ENCODE measurements at regions not wholly inside any gene's neighbourhood (a gene's known extent, or its start where the extent isn't known, plus 50 kb on each side); places are given as distances from the start of the nearest gene placed in this dataset.

DNA sequence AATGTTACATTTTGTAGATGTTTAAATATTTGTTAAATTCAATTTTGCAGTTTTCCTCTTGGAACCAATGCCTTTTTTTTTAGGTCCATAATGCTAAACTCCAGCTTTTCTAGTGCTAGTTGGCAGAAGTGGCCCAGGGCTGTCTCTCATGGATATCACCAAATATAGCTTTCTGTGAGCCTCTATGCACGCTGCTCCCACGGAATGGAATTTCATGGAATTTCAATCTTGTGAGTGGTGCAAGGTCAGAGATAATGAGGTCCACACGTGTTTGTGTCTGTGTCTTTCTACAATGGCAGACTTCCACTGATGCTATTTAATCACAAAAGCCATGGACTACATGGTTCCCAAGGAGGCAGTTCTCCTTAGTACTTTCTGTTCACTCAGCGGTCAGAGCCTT lies 191.5 kb upstream of the PARD3B start:
- no peak for DNase-seq (ENCODE audit: low spot score)
- no peaks in the 10 kb centered on the region for H3K36me3 ChIP-seq
- TF ChIP-seq POLR2AphosphoS5 (IDR thresholded peaks at IDR 0.05) (no peak), POLR2A (IDR thresholded peaks at IDR 0.05) (no peak)
- TF ChIP-seq, protein P1, sequence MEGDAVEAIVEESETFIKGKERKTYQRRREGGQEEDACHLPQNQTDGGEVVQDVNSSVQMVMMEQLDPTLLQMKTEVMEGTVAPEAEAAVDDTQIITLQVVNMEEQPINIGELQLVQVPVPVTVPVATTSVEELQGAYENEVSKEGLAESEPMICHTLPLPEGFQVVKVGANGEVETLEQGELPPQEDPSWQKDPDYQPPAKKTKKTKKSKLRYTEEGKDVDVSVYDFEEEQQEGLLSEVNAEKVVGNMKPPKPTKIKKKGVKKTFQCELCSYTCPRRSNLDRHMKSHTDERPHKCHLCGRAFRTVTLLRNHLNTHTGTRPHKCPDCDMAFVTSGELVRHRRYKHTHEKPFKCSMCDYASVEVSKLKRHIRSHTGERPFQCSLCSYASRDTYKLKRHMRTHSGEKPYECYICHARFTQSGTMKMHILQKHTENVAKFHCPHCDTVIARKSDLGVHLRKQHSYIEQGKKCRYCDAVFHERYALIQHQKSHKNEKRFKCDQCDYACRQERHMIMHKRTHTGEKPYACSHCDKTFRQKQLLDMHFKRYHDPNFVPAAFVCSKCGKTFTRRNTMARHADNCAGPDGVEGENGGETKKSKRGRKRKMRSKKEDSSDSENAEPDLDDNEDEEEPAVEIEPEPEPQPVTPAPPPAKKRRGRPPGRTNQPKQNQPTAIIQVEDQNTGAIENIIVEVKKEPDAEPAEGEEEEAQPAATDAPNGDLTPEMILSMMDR (IDR thresholded peaks at IDR 0.05): no peak
- no peaks in the 10 kb centered on the region for H3K9me3 ChIP-seq
- no peaks in the 10 kb centered on the region for H3K4me1 ChIP-seq (replicated peaks)
- no peaks in the 10 kb centered on the region for H3K27me3 ChIP-seq (replicated peaks; ENCODE audit: insufficient read depth)
- intact Hi-C loops (cut with DNase I): no loop called here
- H3K27ac ChIP-seq: no peak overlapping the region
- no peak overlapping the region for H3K4me3 ChIP-seq
- WGBS: 87% methylated on average over 4 of the region's 4 CpGs

DNA sequence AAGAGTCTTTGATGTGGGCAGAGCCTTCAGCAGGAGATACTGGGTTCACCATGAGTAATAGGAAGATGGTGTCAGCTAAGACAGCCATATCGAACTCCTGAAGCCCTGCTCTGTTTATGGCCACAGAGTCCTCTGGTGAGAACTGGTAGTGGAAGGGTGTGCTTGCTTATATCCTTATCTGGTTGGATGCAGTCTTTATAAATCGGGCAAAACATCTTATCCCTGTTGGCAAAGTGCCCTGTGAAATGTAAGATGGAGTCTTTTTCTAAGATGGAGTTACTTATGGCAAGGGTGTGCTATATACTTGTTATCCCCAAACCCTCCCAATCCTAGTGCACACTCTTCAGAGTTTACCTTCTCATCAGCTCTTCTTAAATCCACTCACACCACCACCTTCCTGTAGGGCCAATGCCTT lies 190.8 kb upstream of the PARD3B start:
- H3K9me3 ChIP-seq: no peaks in the 10 kb centered on the region
- intact Hi-C loops (cut with DNase I): no loop called here
- no peaks in the 10 kb centered on the region for H3K36me3 ChIP-seq
- no peak for DNase-seq (ENCODE audit: low spot score)
- 83% methylated on average over 2 of the region's 2 CpGs for WGBS
- H3K4me1 ChIP-seq (replicated peaks): no peaks in the 10 kb centered on the region
- no peak overlapping the region for H3K4me3 ChIP-seq
- no peak overlapping the region for H3K27ac ChIP-seq
- no peak for TF ChIP-seq POLR2AphosphoS5 (IDR thresholded peaks at IDR 0.05)
- TF ChIP-seq, protein P1 (IDR thresholded peaks at IDR 0.05): no peak
- no peak for TF ChIP-seq POLR2A (IDR thresholded peaks at IDR 0.05)
- no peaks in the 10 kb centered on the region for H3K27me3 ChIP-seq (replicated peaks; ENCODE audit: insufficient read depth)

- Histone ChIP-seq H3K9me3 (no peaks in the 10 kb centered on the region), H3K27ac (no peak overlapping the region), H3K27me3 (replicated peaks; ENCODE audit: insufficient read depth) (no peaks in the 10 kb centered on the region), H3K4me1 (replicated peaks) (no peaks in the 10 kb centered on the region), H3K36me3 (no peaks in the 10 kb centered on the region), H3K4me3 (no peak overlapping the region)
- intact Hi-C loops (cut with DNase I): no loop called here
- WGBS: 74% methylated on average over 1 of the region's 1 CpG
- no peak for TF ChIP-seq POLR2A (IDR thresholded peaks at IDR 0.05)
- TF ChIP-seq, protein P1 (IDR thresholded peaks at IDR 0.05): no peak
- TF ChIP-seq POLR2AphosphoS5 (IDR thresholded peaks at IDR 0.05): no peak
- no peak for DNase-seq (ENCODE audit: low spot score)
Observed at GRCh38 chr2:204355688-204356087, 189.6 kb upstream of the PARD3B start.

GRCh38 chr2:204356151-204356641 lies 189.1 kb upstream of the PARD3B start:
- 75% methylated on average over 4 of the region's 4 CpGs for WGBS
- intact Hi-C loops (cut with DNase I): no loop called here
- no peaks in the 10 kb centered on the region for H3K36me3 ChIP-seq
- no peak overlapping the region for H3K27ac ChIP-seq
- DNase-seq (ENCODE audit: low spot score): no peak
- H3K4me3 ChIP-seq: no peak overlapping the region
- no peaks in the 10 kb centered on the region for H3K9me3 ChIP-seq
- TF ChIP-seq POLR2A (IDR thresholded peaks at IDR 0.05): no peak
- no peak for TF ChIP-seq POLR2AphosphoS5 (IDR thresholded peaks at IDR 0.05)
- TF ChIP-seq, protein P1 (IDR thresholded peaks at IDR 0.05): no peak
- no peaks in the 10 kb centered on the region for H3K4me1 ChIP-seq (replicated peaks)
- no peaks in the 10 kb centered on the region for H3K27me3 ChIP-seq (replicated peaks; ENCODE audit: insufficient read depth)

- no peak for TF ChIP-seq POLR2AphosphoS5 (IDR thresholded peaks at IDR 0.05)
- TF ChIP-seq, protein P1 (IDR thresholded peaks at IDR 0.05): no peak
- no peak for TF ChIP-seq POLR2A (IDR thresholded peaks at IDR 0.05)
Observed at GRCh38 chr2:204357286-204357685, 188.0 kb upstream of the PARD3B start.

More at GRCh38 chr2:204357286-204357685, 188.0 kb upstream of the PARD3B start:
- H3K27me3 ChIP-seq (replicated peaks; ENCODE audit: insufficient read depth): no peaks in the 10 kb centered on the region
- intact Hi-C loops (cut with DNase I): no loop called here
- no peaks in the 10 kb centered on the region for H3K4me1 ChIP-seq (replicated peaks)
- no peak overlapping the region for H3K27ac ChIP-seq
- WGBS: 80% methylated on average over 9 of the region's 9 CpGs
- no peak for DNase-seq (ENCODE audit: low spot score)
- no peaks in the 10 kb centered on the region for H3K9me3 ChIP-seq
- H3K36me3 ChIP-seq: no peaks in the 10 kb centered on the region
- H3K4me3 ChIP-seq: no peak overlapping the region

Measured in prostate gland (tissue), 2 donors.